Spleen (tissue), 11 donors: ENCODE measurements at regions not wholly inside any gene's neighbourhood (a gene's known extent, or its start where the extent isn't known, plus 50 kb on each side); places are given as distances from the start of the nearest gene placed in this dataset.

Experiments used
- DNase-seq: peaks from one replicate; pipeline ENCODE4 v3.0.0-alpha.2; 2020
- H3K27ac ChIP-seq, 8 donors: fragments of 200-600 bp; sonication (generic) in 7 of 8; 1 replicate in 4 of 8; 2 replicates in 4 of 8; pipeline versions ENCODE4 v1.5.0 to v1.8.0; 2016 to 2021; ENCODE audit warnings: inconsistent platforms in 4 of 8, mild to moderate bottlenecking in 4 of 8, moderate library complexity in 1 of 8
- H3K27me3 ChIP-seq, 7 donors: fragments of 200-600 bp; sonication (generic) in 6 of 7; replicated peaks in 1 of 7; 1 replicate in 4 of 7; 2 replicates in 3 of 7; pipeline versions ENCODE4 v1.5.0 to v1.8.0; 2016 to 2021; ENCODE audit warnings: inconsistent platforms in 3 of 7, mild to moderate bottlenecking in 1 of 7
- H3K36me3 ChIP-seq, 6 donors: fragments of 200-600 bp; sonication (generic) in 5 of 6; 1 replicate in 4 of 6; 2 replicates in 2 of 6; pipeline versions ENCODE4 v1.5.0 to v1.8.0; 2016 to 2021; ENCODE audit warnings: inconsistent platforms in 2 of 6
- H3K4me1 ChIP-seq, 6 donors: fragments of 200-600 bp; sonication (generic) in 5 of 6; 1 replicate in 3 of 6; 2 replicates in 3 of 6; pipeline versions ENCODE4 v1.5.0 to v1.8.0; 2016 to 2021; ENCODE audit warnings: inconsistent platforms in 3 of 6
- H3K4me3 ChIP-seq, 8 donors: fragments of 200-600 bp; sonication (generic) in 7 of 8; 1 replicate in 4 of 8; 2 replicates in 4 of 8; pipeline versions ENCODE4 v1.5.0 to v1.8.0; 2016 to 2021; ENCODE audit warnings: inconsistent platforms in 4 of 8, mild to moderate bottlenecking in 4 of 8, moderate library complexity in 2 of 8
- H3K9me3 ChIP-seq, 8 donors: fragments of 200-600 bp; sonication (generic) in 7 of 8; 1 replicate in 4 of 8; 2 replicates in 4 of 8; pipeline versions ENCODE4 v1.5.0 to v1.8.0; 2016 to 2021; ENCODE audit warnings: inconsistent platforms in 4 of 8
- POLR2A ChIP-seq, 3 donors: fragments of 450-650 bp; IDR thresholded peaks; one replicate each; pipeline ENCODE4 v1.5.1; 2017; ENCODE audit warnings: antibody characterized with exemption in 3 of 3, mild to moderate bottlenecking in 1 of 3
- POLR2AphosphoS5 ChIP-seq, 3 donors: sonication (generic); formaldehyde crosslinking; IDR thresholded peaks; one replicate each; pipeline ENCODE4 v1.5.1; 2017; ENCODE audit warnings: antibody characterized with exemption in 3 of 3
- WGBS, 5 donors: extraction: QIAGEN DNeasy Blood & Tissue Kit in 3 of 5; methylation state at CpG; one replicate each; pipeline versions ENCODE4 v1.1.5 to v1.1.7; 2013 to 2018; 5-methylcytosine and 5-hydroxymethylcytosine counted together
- intact Hi-C: fragments of 100-400 bp; cut with DNase I; formaldehyde crosslinking; loops from one replicate; pipeline ENCODE4 v1.15.0; 2023; ENCODE audit warnings: low total_unique reads
- TF ChIP-seq, protein P1 (sequence below), 11 experiments: fragments of 200-600 bp in 7 of 11; fragments of 450-650 bp in 4 of 11; sonication (generic) in 4 of 11; IDR thresholded peaks in 8 of 11; conservative IDR thresholded peaks in 3 of 11; 1 replicate in 7 of 11; 2 replicates in 4 of 11; pipeline versions ENCODE4 v1.4.0 to v1.8.0; 2016 to 2021; ENCODE audit warnings: antibody characterized with exemption in 11 of 11, inconsistent platforms in 4 of 11, mild to moderate bottlenecking in 1 of 11
- donor health status: healthy with polysubstance abuse.
- donor health status: DM: no; HTN: no; CAD: no; lungs with moderate emphysema.
- donor health status: DM: no; HTN: no; CAD: no.
- donor health status: Bipolar disorder and iron deficiency.
- donor health status: healthy.
- donor health status: DM: no; HTN: no; CAD: no.
- donor health status: DM: yes; HTN: yes; CAD: no.

DNA sequence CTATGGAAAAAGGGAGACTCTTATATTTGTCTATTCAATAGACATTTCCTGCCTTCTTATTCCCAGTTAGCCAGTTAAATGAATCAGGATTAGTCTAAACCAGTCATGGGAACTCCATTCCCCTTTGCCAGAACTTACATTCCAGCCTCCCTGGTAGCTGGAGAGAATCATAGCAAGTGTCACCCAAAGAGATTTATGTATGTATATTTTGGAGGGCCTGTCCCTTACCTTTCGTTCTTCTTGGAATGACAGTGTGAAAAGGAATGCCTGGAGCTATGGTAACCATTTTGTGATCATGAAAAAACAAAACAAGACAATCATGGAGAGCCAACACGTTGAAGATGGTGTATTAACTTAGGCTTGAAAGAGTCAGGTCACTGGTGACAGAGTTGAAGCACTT, 627.7 kb downstream of the CCDC171 start:
- H3K27ac ChIP-seq: no peak overlapping the region
- no peaks in the 10 kb centered on the region for H3K27me3 ChIP-seq
- H3K9me3 ChIP-seq: no peaks in the 10 kb centered on the region
- no peaks in the 10 kb centered on the region for H3K4me1 ChIP-seq
- H3K36me3 ChIP-seq: no peaks in the 10 kb centered on the region
- intact Hi-C loops: no loop called here
- TF ChIP-seq POLR2A (IDR thresholded peaks at IDR 0.05): no peak
- TF ChIP-seq POLR2AphosphoS5 (IDR thresholded peaks at IDR 0.05): no peak
- TF ChIP-seq, protein P1, sequence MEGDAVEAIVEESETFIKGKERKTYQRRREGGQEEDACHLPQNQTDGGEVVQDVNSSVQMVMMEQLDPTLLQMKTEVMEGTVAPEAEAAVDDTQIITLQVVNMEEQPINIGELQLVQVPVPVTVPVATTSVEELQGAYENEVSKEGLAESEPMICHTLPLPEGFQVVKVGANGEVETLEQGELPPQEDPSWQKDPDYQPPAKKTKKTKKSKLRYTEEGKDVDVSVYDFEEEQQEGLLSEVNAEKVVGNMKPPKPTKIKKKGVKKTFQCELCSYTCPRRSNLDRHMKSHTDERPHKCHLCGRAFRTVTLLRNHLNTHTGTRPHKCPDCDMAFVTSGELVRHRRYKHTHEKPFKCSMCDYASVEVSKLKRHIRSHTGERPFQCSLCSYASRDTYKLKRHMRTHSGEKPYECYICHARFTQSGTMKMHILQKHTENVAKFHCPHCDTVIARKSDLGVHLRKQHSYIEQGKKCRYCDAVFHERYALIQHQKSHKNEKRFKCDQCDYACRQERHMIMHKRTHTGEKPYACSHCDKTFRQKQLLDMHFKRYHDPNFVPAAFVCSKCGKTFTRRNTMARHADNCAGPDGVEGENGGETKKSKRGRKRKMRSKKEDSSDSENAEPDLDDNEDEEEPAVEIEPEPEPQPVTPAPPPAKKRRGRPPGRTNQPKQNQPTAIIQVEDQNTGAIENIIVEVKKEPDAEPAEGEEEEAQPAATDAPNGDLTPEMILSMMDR (IDR thresholded peaks at IDR 0.05 in 8 of 11, conservative IDR thresholded peaks at IDR 0.05 in 3 of 11): no peak
- no peak overlapping the region for H3K4me3 ChIP-seq
- 68 to 77% (median 71%) methylated on average over 2 of the region's 2 CpGs for WGBS, 5 donors
- no peak for DNase-seq

GRCh38 chr9:16181539-16181938, 628.7 kb downstream of the CCDC171 start:
- DNase-seq: no peak
- WGBS, 5 donors: 77 to 97% (median 89%) methylated on average over 3 of the region's 3 CpGs
- Histone ChIP-seq H3K4me3 (no peak overlapping the region), H3K36me3 (no peaks in the 10 kb centered on the region), H3K9me3 (peaks cover 0 to under 1% (median 0%) of the 10 kb centered on the region in 8 donors), H3K27me3 (no peaks in the 10 kb centered on the region), H3K27ac (no peak overlapping the region), H3K4me1 (no peaks in the 10 kb centered on the region)
- intact Hi-C loops: no loop called here
- TF ChIP-seq POLR2A (IDR thresholded peaks at IDR 0.05) (no peak), POLR2AphosphoS5 (IDR thresholded peaks at IDR 0.05) (no peak)
- TF ChIP-seq, protein P1 (IDR thresholded peaks at IDR 0.05 in 8 of 11, conservative IDR thresholded peaks at IDR 0.05 in 3 of 11): no peak

- H3K4me3 ChIP-seq: no peak overlapping the region
- intact Hi-C loops: no loop called here
- WGBS, 5 donors: 91 to 97% (median 93%) methylated on average over 6 of the region's 6 CpGs
Measured at GRCh38 chr9:16182784-16183183, 629.9 kb downstream of the CCDC171 start.

DNA sequence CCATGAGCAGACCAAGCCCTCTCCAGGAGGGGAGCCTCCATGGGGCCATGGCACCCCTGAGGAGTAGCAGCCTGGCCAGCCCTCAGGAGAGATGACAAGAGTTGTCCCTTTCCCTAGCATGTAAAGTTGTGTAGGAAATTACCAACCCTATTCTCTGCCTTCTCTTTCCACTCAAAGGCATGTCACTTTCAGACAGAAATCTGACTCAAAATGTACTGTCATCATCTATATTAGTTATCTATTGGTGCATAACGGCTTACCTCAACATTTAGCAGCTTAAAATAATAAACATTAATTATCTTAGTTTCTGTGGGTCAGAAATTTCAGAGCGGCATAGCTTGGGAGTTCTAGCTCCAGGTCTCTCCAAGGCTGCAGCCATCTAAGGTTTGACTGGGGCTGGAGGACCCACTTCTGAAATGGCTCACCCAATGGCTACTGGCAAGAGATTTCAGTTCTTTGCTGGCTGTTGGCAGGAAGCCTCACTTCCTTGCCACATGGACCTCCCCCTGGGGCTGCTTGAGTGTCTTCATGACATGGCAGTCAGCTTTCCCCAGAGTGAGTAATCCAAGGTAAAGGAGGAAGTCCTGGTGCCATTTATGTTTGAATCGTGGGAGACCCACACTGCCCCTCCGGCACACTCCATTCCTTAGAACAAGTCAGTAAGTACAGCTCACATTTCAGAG, 632.3 kb downstream of the CCDC171 start:
- WGBS, 5 donors: 82 to 93% (median 88%) methylated on average over 4 of the region's 4 CpGs
- intact Hi-C loops: no loop called here
- Histone ChIP-seq H3K36me3 (no peaks in the 10 kb centered on the region), H3K27me3 (no peaks in the 10 kb centered on the region), H3K27ac (no peak overlapping the region), H3K9me3 (peaks cover 0 to 12% (median 5%) of the 10 kb centered on the region in 8 donors), H3K4me3 (no peak overlapping the region), H3K4me1 (no peaks in the 10 kb centered on the region)
- TF ChIP-seq POLR2AphosphoS5 (IDR thresholded peaks at IDR 0.05) (no peak), POLR2A (IDR thresholded peaks at IDR 0.05) (no peak)
- TF ChIP-seq, protein P1 (IDR thresholded peaks at IDR 0.05 in 8 of 11, conservative IDR thresholded peaks at IDR 0.05 in 3 of 11): no peak
- DNase-seq: no peak

More at GRCh38 chr9:16182784-16183183, 629.9 kb downstream of the CCDC171 start:
- TF ChIP-seq, protein P1 (IDR thresholded peaks at IDR 0.05 in 8 of 11, conservative IDR thresholded peaks at IDR 0.05 in 3 of 11): no peak
- TF ChIP-seq POLR2AphosphoS5 (IDR thresholded peaks at IDR 0.05): no peak
- no peak for TF ChIP-seq POLR2A (IDR thresholded peaks at IDR 0.05)
- no peak overlapping the region for H3K27ac ChIP-seq
- H3K27me3 ChIP-seq: no peaks in the 10 kb centered on the region
- DNase-seq: no peak
- H3K4me1 ChIP-seq: no peaks in the 10 kb centered on the region
- H3K36me3 ChIP-seq: no peaks in the 10 kb centered on the region
- peaks cover 0 to 3% (median 0%) of the 10 kb centered on the region in 8 donors for H3K9me3 ChIP-seq
